ENCODE measurements at regions not wholly inside any gene's neighbourhood (a gene's known extent, or its start where the extent isn't known, plus 50 kb on each side); places are given as distances from the start of the nearest gene placed in this dataset.

GRCh38 chr10:29685506-29685905 lies 50.7 kb upstream of the SVIL start:
- no peak overlapping the region for H3K27ac ChIP-seq
- ATAC-seq: no peak
- intact Hi-C loops (cut with DNase I): no loop called here
- no peak for DNase-seq
- 92 to 93% (median 93%) methylated on average over 4 of the region's 4 CpGs for WGBS, 4 donors
- TF ChIP-seq POLR2A (IDR thresholded peaks at IDR 0.05) (no peak), CTCF (IDR thresholded peaks at IDR 0.05) (no peak)
- peaks cover 0 to 29% (median 16%) of the 10 kb centered on the region in 9 donors for H3K36me3 ChIP-seq
- H3K9me3 ChIP-seq: no peaks in the 10 kb centered on the region
- no peak overlapping the region for H3K4me3 ChIP-seq
- H3K4me1 ChIP-seq: peaks cover 0 to 41% (median 14%) of the 10 kb centered on the region in 12 donors
- no peaks in the 10 kb centered on the region for H3K27me3 ChIP-seq
